ENCODE measurements at regions not wholly inside any gene's neighbourhood (a gene's known extent, or its start where the extent isn't known, plus 50 kb on each side); places are given as distances from the start of the nearest gene placed in this dataset.

DNA sequence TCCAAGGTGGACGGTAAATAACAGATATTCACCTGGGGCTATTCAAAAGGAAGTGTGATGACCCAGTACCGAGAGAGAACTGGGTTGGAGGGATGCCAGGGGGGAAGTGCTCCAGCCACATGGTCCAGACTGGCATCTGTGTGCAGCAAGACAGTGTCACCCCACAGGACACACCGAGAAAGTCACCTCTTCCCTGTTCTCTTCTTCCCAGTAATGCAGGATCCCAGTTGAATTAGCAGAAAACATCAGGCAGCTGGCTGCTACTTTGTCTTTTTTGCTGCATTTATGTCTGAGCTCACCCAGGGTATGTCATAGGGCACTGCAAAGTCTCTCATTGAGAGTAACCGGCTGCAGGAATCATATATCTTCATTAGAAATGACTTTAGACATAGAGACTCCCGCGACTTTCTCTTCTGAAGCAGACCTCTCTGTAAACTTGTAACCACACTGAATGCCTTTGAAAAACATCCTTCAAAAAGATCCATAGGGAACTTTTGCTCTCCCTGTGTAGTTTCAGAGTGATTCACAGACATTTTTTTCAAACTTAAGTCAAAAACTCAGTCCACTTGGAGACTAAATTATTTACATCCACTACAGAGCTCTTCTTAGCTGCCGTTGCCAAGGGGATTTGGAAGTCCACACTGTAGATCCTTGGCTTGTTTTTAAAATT lies 609.0 kb upstream of the DPP6 start:
- TF ChIP-seq, protein P1, sequence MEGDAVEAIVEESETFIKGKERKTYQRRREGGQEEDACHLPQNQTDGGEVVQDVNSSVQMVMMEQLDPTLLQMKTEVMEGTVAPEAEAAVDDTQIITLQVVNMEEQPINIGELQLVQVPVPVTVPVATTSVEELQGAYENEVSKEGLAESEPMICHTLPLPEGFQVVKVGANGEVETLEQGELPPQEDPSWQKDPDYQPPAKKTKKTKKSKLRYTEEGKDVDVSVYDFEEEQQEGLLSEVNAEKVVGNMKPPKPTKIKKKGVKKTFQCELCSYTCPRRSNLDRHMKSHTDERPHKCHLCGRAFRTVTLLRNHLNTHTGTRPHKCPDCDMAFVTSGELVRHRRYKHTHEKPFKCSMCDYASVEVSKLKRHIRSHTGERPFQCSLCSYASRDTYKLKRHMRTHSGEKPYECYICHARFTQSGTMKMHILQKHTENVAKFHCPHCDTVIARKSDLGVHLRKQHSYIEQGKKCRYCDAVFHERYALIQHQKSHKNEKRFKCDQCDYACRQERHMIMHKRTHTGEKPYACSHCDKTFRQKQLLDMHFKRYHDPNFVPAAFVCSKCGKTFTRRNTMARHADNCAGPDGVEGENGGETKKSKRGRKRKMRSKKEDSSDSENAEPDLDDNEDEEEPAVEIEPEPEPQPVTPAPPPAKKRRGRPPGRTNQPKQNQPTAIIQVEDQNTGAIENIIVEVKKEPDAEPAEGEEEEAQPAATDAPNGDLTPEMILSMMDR (IDR thresholded peaks at IDR 0.05; ENCODE audit: low read length, missing control alignments), result no peak
- DNase-seq (ENCODE audit: low read depth), result no peak
- no peak overlapping the region for H3K4me3 ChIP-seq (replicated peaks; ENCODE audit: low read depth, low read length)

DNA sequence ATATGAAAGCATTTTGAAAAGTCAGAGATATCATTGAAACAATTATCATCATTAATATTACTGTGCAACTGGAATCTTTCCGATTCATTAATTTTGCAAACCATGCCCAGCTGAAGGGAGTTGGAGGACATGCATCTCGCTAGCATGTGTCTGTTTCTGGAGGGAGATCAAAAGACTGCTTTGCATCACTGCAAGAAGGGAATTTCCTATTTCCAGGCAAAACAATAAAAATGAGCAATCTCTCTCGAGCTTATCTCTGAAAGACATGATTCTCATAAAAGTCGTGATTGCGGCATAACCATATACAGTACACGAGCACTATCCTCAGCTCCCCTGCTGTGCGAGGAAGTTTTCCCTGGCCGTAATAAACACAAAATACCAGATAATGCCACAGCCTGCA lies 607.6 kb upstream of the DPP6 start:
- no peak for DNase-seq (ENCODE audit: low read depth)
- TF ChIP-seq, protein P1 (IDR thresholded peaks at IDR 0.05; ENCODE audit: low read length, missing control alignments), result no peak
- H3K4me3 ChIP-seq (replicated peaks; ENCODE audit: low read depth, low read length), result no peak overlapping the region

DNA sequence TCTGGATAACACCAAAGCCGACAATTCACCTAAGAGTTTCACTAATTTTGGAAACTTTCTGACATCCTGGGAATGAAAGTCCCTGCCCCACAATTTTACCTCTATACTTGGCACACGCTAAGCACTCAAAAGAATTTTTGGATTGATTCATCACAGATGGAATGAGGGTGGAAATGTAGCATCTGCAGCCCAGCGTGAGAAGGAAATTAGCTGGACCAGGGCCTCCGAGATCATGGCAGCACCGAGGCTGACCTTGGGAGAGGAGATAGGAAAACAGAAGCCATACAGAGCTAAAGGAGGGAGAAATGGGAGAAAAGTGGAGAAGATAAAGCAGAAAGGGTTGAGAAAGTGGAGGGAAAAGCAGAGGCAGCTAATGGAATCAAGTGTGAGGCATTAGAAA lies 606.6 kb upstream of the DPP6 start:
- no peak for DNase-seq (ENCODE audit: low read depth)
- TF ChIP-seq, protein P1 (IDR thresholded peaks at IDR 0.05; ENCODE audit: low read length, missing control alignments), result no peak
- H3K4me3 ChIP-seq (replicated peaks; ENCODE audit: low read depth, low read length), result no peak overlapping the region

- no peak overlapping the region for H3K4me3 ChIP-seq (replicated peaks; ENCODE audit: low read depth, low read length)
- no peak for DNase-seq (ENCODE audit: low read depth)
- TF ChIP-seq, protein P1 (IDR thresholded peaks at IDR 0.05; ENCODE audit: low read length, missing control alignments), result no peak
These were observed 605.7 kb upstream of the DPP6 start for GRCh38 chr7:153446490-153446889.

- TF ChIP-seq, protein P1 (IDR thresholded peaks at IDR 0.05; ENCODE audit: low read length, missing control alignments), result no peak
- H3K4me3 ChIP-seq (replicated peaks; ENCODE audit: low read depth, low read length), result no peak overlapping the region
- no peak for DNase-seq (ENCODE audit: low read depth)
These were observed 605.2 kb upstream of the DPP6 start for GRCh38 chr7:153447011-153447410.

DNA sequence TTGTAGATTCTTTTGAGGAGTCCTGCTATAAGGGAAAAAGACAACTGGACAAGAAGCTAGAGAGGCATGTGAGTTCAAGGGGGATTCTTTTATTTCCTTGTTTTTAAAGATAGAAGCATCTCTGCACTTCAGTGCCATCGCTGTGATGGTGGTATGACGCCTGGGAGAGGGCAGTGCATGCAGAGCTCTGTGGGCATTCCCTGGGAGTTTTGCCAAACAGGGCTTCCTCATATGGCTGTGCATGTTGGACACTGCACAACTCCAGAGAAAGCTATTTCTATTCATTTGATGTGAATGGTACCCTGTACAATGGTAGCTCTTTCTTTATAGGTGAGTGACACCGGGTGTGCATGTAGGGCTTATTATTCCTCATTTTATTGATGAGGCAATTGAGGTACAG lies 599.5 kb upstream of the DPP6 start:
- no peak overlapping the region for H3K4me3 ChIP-seq (replicated peaks; ENCODE audit: low read depth, low read length)
- TF ChIP-seq, protein P1 (IDR thresholded peaks at IDR 0.05; ENCODE audit: low read length, missing control alignments), result no peak
- no peak for DNase-seq (ENCODE audit: low read depth)

DNA sequence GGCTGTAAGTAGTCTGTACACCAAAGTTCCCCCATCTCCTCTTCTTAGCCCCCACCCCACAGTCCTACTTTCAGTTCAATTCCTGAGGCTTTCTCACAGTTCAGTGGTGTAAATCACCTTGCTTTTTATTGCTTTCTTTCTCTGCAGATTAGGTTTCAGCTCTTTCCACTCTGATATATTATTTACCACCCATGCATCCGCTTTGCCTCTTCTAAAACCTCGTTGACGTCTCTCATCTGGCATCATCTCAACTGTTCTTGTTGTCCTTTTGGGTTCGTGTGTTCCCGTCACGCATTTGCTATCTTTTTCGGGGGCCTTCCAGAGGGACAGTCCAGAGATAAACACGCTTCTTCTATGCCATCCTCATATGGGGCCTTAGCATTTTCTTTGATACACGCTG lies 597.9 kb upstream of the DPP6 start:
- no peak overlapping the region for H3K4me3 ChIP-seq (replicated peaks; ENCODE audit: low read depth, low read length)
- DNase-seq (ENCODE audit: low read depth), result no peak
- TF ChIP-seq, protein P1 (IDR thresholded peaks at IDR 0.05; ENCODE audit: low read length, missing control alignments), result no peak

Measured in fibroblast of pulmonary artery (primary cell).